Ishikawa (cell line): ENCODE measurements at regions not wholly inside any gene's neighbourhood (a gene's known extent, or its start where the extent isn't known, plus 50 kb on each side); places are given as distances from the start of the nearest gene placed in this dataset.

Source experiments
- TEAD4 ChIP-seq: IDR thresholded peaks from 2 replicates; pipeline ENCODE4 v1.6.1; 2012
- TF ChIP-seq, protein P1 (sequence below): IDR thresholded peaks from 2 replicates; pipeline ENCODE4 v1.6.1; 2012

GRCh38 chr10:83585686-83586085 lies 553.6 kb upstream of the GHITM start:
- no peak for TF ChIP-seq TEAD4
- TF ChIP-seq, protein P1, sequence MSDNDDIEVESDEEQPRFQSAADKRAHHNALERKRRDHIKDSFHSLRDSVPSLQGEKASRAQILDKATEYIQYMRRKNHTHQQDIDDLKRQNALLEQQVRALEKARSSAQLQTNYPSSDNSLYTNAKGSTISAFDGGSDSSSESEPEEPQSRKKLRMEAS, result no peak
